WERI-Rb-1 (cell line): ENCODE measurements at regions not wholly inside any gene's neighbourhood (a gene's known extent, or its start where the extent isn't known, plus 50 kb on each side); places are given as distances from the start of the nearest gene placed in this dataset.
"Not testable (repeated sequence)": the region's sequence is repeated elsewhere in the genome, so short reads cannot be mapped to it uniquely, and the experiment has no call there.

ENCODE experiments used
- DNase-seq: peaks from one replicate; pipeline ENCODE4 v3.0.0-alpha.2; 2020
- H3K27ac ChIP-seq: fragments of 250-450 bp; sonication (Bioruptor Pico); 2 replicates; pipeline ENCODE4 v1.5.1; 2020; ENCODE audit warnings: mild to moderate bottlenecking, moderate library complexity
- H3K27me3 ChIP-seq: fragments of 250-450 bp; sonication (Bioruptor Pico); 2 replicates; pipeline ENCODE4 v1.5.1; 2021; ENCODE audit warnings: mild to moderate bottlenecking, low read depth, moderate library complexity; ENCODE audit not compliant: insufficient read depth, severe bottlenecking
- H3K36me3 ChIP-seq: fragments of 250-450 bp; sonication (Bioruptor Pico); 2 replicates; pipeline ENCODE4 v1.5.1; 2020; ENCODE audit warnings: mild to moderate bottlenecking, moderate library complexity
- H3K4me3 ChIP-seq: 2 replicates; pipeline ENCODE4 v1.5.1; 2011; ENCODE audit warnings: low read depth, mild to moderate bottlenecking, control low read depth, low read length
- H3K9me3 ChIP-seq: fragments of 250-450 bp; sonication (Bioruptor Pico); 2 replicates; pipeline ENCODE4 v1.5.1; 2021; ENCODE audit warnings: mild to moderate bottlenecking, moderate library complexity; ENCODE audit not compliant: severe bottlenecking
- CTCF ChIP-seq: IDR thresholded peaks from 2 replicates; pipeline ENCODE4 v1.5.1; 2011; ENCODE audit warnings: low read depth, mild to moderate bottlenecking, control low read depth, inconsistent platforms, low read length

- no peak overlapping the region for H3K27ac ChIP-seq
Measured at GRCh38 chr7:149599636-149600206, 102.1 kb upstream of the ZNF746 start.

GRCh38 chr7:149598721-149599308 lies 101.2 kb upstream of the ZNF746 start:
- no peaks in the 10 kb centered on the region for H3K9me3 ChIP-seq
- no peak overlapping the region for H3K4me3 ChIP-seq
- H3K36me3 ChIP-seq = peaks cover 45% of the 10 kb centered on the region
- no peaks in the 10 kb centered on the region for H3K27me3 ChIP-seq
- H3K27ac ChIP-seq = no peak overlapping the region
- peak; percentile 38 for DNase-seq
- TF ChIP-seq CTCF = peak; percentile 56

More at GRCh38 chr7:149599636-149600206, 102.1 kb upstream of the ZNF746 start:
- H3K4me3 ChIP-seq = no peak overlapping the region
- no peak for DNase-seq
- no peaks in the 10 kb centered on the region for H3K9me3 ChIP-seq
- TF ChIP-seq CTCF = no peak
- H3K27me3 ChIP-seq = no peaks in the 10 kb centered on the region
- peaks cover 46% of the 10 kb centered on the region for H3K36me3 ChIP-seq

DNA sequence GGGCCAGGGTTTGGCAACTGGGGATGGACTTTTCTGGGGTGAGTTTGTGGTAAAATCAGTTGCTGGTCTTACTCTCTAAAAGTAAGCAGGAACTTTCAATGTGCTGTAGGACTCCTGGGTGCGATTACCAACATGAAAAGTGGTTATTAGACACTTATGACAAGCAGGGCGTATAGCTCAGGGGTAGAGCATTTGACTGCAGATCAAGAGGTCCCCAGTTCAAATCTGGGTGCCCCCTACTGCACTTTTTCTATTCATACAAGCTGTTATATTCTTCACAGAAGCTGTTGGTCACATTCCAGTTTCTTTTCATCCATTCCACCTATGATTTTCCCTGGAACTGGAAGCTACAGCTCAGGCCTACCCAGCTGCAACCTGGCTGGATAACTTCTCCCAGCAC lies 100.2 kb upstream of the ZNF746 start:
- not testable (repeated sequence) for DNase-seq, H3K4me3 ChIP-seq, H3K27me3 ChIP-seq, H3K27ac ChIP-seq, H3K9me3 ChIP-seq
- peaks cover 47% of the 10 kb centered on the region for H3K36me3 ChIP-seq

GRCh38 chr7:149595541-149595940 lies 97.9 kb upstream of the ZNF746 start:
- H3K9me3 ChIP-seq = no peaks in the 10 kb centered on the region
- DNase-seq = no peak
- no peak overlapping the region for H3K27ac ChIP-seq
- peaks cover 36% of the 10 kb centered on the region for H3K36me3 ChIP-seq
- TF ChIP-seq CTCF = no peak
- no peaks in the 10 kb centered on the region for H3K27me3 ChIP-seq
- H3K4me3 ChIP-seq = no peak overlapping the region

GRCh38 chr7:149595078-149595477 lies 97.5 kb upstream of the ZNF746 start:
- TF ChIP-seq CTCF = no peak
- H3K36me3 ChIP-seq = peaks cover 37% of the 10 kb centered on the region
- H3K9me3 ChIP-seq = no peaks in the 10 kb centered on the region
- no peak overlapping the region for H3K4me3 ChIP-seq
- no peak overlapping the region for H3K27ac ChIP-seq
- DNase-seq = no peak
- no peaks in the 10 kb centered on the region for H3K27me3 ChIP-seq

GRCh38 chr7:149588930-149589329 lies 91.3 kb upstream of the ZNF746 start:
- no peak for TF ChIP-seq CTCF
- Histone ChIP-seq H3K27me3 (no peaks in the 10 kb centered on the region), H3K4me3 (no peak overlapping the region), H3K9me3 (peaks cover 3% of the 10 kb centered on the region), H3K36me3 (peaks cover 64% of the 10 kb centered on the region), H3K27ac (no peak overlapping the region)
- no peak for DNase-seq
